ENCODE measurements at regions not wholly inside any gene's neighbourhood (a gene's known extent, or its start where the extent isn't known, plus 50 kb on each side); places are given as distances from the start of the nearest gene placed in this dataset.

- no peak for TF ChIP-seq CTCF (IDR thresholded peaks at IDR 0.05)
- no peak for TF ChIP-seq EZH2 (IDR thresholded peaks at IDR 0.05)
- TF ChIP-seq EZH2phosphoT487 (IDR thresholded peaks at IDR 0.05), result no peak
These were observed 115.7 kb downstream of the MATN1 start for GRCh38 chr1:30607723-30608122.

Data from neural progenitor cell (in vitro differentiated cells).